HepG2 (cell line): ENCODE measurements at regions not wholly inside any gene's neighbourhood (a gene's known extent, or its start where the extent isn't known, plus 50 kb on each side); places are given as distances from the start of the nearest gene placed in this dataset.
"Not testable (repeated sequence)": the region's sequence is repeated elsewhere in the genome, so short reads cannot be mapped to it uniquely, and the experiment has no call there.

Source experiments
- ATAC-seq: fragments of 200-7000 bp; cut with Tn5 transposase; 3 replicates; pipeline ENCODE4 v1.9.1; 2020; ENCODE audit warnings: mild to moderate bottlenecking, moderate library complexity
- BruUV-seq: library from RNA; stranded (reverse); fragments of 400-500 nt; replicated peaks from 2 replicates; lab custom pipeline; 2021; lab: Mats Ljungman, UMichigan
- CTCF ChIA-PET: fragments of 300-600 bp; formaldehyde crosslinking; extraction: SDS; loops from one replicate; lab custom pipeline; 2021; ENCODE audit warnings: low total read pairs, inconsistent platforms, low intra/inter-chr PET ratio; lab: Yijun Ruan, JAX
- POLR2A ChIA-PET: fragments of 350-600 bp; sonication (Branson Sonifier 250); formaldehyde crosslinking; loops from one replicate; lab custom pipeline; 2020; ENCODE audit warnings: antibody characterized with exemption, inconsistent platforms; lab: Yijun Ruan, JAX
- DNase-seq: peaks from one replicate; pipeline ENCODE4 v3.0.0-alpha.2; 2015; ENCODE audit warnings: low spot score
- FAIRE-seq: peaks from 3 replicates; lab custom pipeline; 2011; peaks lifted over from hg19 to GRCh38; lab: Jason Lieb, UNC
- H2AFZ ChIP-seq: one replicate; pipeline ENCODE4 v1.6.1; 2011; ENCODE audit warnings: low read length, inconsistent platforms
- H3K27ac ChIP-seq: fragments of 300-600 bp; 3 replicates; pipeline ENCODE4 v1.8.0; 2011; ENCODE audit warnings: mixed run types, mild to moderate bottlenecking, mixed read lengths, low read length, inconsistent platforms; ENCODE audit not compliant: insufficient read depth; ENCODE audit errors: extremely low read length
- H3K27me3 ChIP-seq, 2 experiments: fragments of 200-600 bp in 1 of 2; 2 replicates in 1 of 2; 3 replicates in 1 of 2; pipeline versions ENCODE4 v1.6.0 to v1.8.0; 2011; ENCODE audit warnings: low read length in 2 of 2, mild to moderate bottlenecking in 2 of 2, moderate library complexity in 2 of 2, inconsistent platforms in 1 of 2; ENCODE audit not compliant: insufficient read depth in 2 of 2, control insufficient read depth in 1 of 2
- H3K36me3 ChIP-seq, 2 experiments: fragments of 200-600 bp in 1 of 2; replicated peaks in 1 of 2; 2 replicates in 1 of 2; 3 replicates in 1 of 2; pipeline versions ENCODE4 v1.5.1 to v1.8.0; 2011; ENCODE audit warnings: low read length in 2 of 2, inconsistent platforms in 1 of 2; ENCODE audit not compliant: insufficient read depth in 2 of 2, control insufficient read depth in 1 of 2
- H3K4me1 ChIP-seq: 2 replicates; pipeline ENCODE4 v1.5.1; 2012; ENCODE audit warnings: low read length, inconsistent platforms; ENCODE audit not compliant: insufficient read depth
- H3K4me2 ChIP-seq: 2 replicates; pipeline ENCODE4 v1.6.0; 2011; ENCODE audit warnings: low read depth, low read length, inconsistent platforms
- H3K4me3 ChIP-seq, 3 experiments: fragments of 200-600 bp in 1 of 3; sonication (generic), shearing (Covaris generic) in 1 of 3; replicated peaks in 1 of 3; 2 replicates each; pipeline ENCODE4 v1.5.1; 2011 to 2016; ENCODE audit warnings: low read length in 3 of 3, inconsistent platforms in 2 of 3, low read depth in 2 of 3, mild to moderate bottlenecking in 2 of 3, control low read depth in 1 of 3, mixed read lengths in 1 of 3; ENCODE audit not compliant: insufficient read depth in 1 of 3
- H3K79me2 ChIP-seq: one replicate; pipeline ENCODE4 v1.6.1; 2011; ENCODE audit warnings: low read length, inconsistent platforms; ENCODE audit not compliant: insufficient read depth
- H3K9ac ChIP-seq: 2 replicates; pipeline ENCODE4 v1.6.0; 2011; ENCODE audit warnings: mild to moderate bottlenecking, low read depth, low read length, inconsistent platforms; ENCODE audit not compliant: insufficient read depth
- H3K9me3 ChIP-seq: 2 replicates; pipeline ENCODE4 v1.5.1; 2012; ENCODE audit warnings: mild to moderate bottlenecking, low read length
- H4K20me1 ChIP-seq: 2 replicates; pipeline ENCODE4 v1.6.0; 2011; ENCODE audit warnings: inconsistent platforms, mild to moderate bottlenecking, low read length, moderate library complexity; ENCODE audit not compliant: insufficient read depth
- WGBS: methylation state at CpG from one replicate; pipeline ENCODE4 v1.1.6; 2017; ENCODE audit warnings: low lambda C conversion rate; 5-methylcytosine and 5-hydroxymethylcytosine counted together
- in situ Hi-C: cut with HindIII; loops from 2 replicates; pipeline ENCODE4 v1.10.0; 2017; ENCODE audit warnings: low pct_unique_long_range_greater_than_20kb; ENCODE audit not compliant: extremely low pct_ligation_motif_present
- intact Hi-C: fragments of 100-400 bp; cut with micrococcal nuclease; formaldehyde crosslinking; loops from one replicate; pipeline ENCODE4 v1.10.0; 2022; ENCODE audit not compliant: unreplicated experiment

DNA sequence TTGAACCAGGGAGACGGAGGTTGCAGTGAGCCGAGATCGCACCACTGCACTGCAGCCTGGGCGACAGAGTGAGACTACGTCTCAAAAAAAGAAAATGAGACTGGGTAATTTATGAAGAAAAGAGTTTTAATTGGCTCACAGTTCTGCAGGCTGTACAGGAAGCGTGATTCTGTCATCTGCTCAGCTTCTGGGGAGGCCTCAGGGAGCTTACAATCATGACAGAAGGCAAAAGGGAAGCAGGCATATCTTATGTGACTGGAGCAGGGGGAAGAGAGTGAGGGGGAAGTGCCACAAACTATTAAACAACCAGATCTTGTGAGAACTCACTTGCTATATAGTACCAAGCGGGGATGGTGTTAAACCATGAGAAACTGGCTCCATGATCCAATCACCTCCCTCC lies 1476.2 kb upstream of the DEFB115 start:
- H3K27ac ChIP-seq, H3K9ac ChIP-seq, H4K20me1 ChIP-seq, intact Hi-C loops, in situ Hi-C loops, CTCF ChIA-PET, BruUV-seq, H3K79me2 ChIP-seq, H3K4me1 ChIP-seq, H3K4me2 ChIP-seq, ATAC-seq, POLR2A ChIA-PET, H3K36me3 ChIP-seq, DNase-seq, H2AFZ ChIP-seq, H3K4me3 ChIP-seq, H3K27me3 ChIP-seq, FAIRE-seq: not testable (repeated sequence)
- peaks cover 52% of the 10 kb centered on the region for H3K9me3 ChIP-seq
- 24% methylated on average over 7 of the region's 7 CpGs for WGBS

DNA sequence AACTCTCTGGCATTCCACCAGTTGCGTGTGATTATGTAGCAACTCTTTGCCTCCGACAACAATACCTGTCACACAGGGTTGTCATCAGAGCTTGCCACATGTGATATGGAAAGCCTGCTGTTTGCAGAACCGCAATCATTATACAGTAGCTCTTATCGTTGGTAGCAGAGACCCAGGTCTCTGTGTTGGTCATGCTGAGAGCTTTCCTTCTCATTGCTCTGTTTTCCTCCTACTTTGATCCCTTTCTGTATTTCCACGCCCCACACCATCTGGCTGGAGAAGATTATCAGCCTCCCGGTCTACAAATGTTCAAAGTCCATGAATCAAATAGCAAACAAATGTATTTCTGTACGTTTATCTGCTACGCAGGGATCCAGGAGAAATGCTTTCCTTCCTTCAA lies 1475.6 kb upstream of the DEFB115 start:
- CTCF ChIA-PET, intact Hi-C loops, H3K4me2 ChIP-seq, FAIRE-seq, in situ Hi-C loops, BruUV-seq, H4K20me1 ChIP-seq, H3K27me3 ChIP-seq, H3K36me3 ChIP-seq, H3K4me1 ChIP-seq, H2AFZ ChIP-seq, POLR2A ChIA-PET, H3K79me2 ChIP-seq, H3K27ac ChIP-seq, H3K4me3 ChIP-seq, ATAC-seq, DNase-seq, H3K9ac ChIP-seq: not testable (repeated sequence)
- under 1% methylated on average over 8 of the region's 8 CpGs for WGBS
- H3K9me3 ChIP-seq = peaks cover 58% of the 10 kb centered on the region

DNA sequence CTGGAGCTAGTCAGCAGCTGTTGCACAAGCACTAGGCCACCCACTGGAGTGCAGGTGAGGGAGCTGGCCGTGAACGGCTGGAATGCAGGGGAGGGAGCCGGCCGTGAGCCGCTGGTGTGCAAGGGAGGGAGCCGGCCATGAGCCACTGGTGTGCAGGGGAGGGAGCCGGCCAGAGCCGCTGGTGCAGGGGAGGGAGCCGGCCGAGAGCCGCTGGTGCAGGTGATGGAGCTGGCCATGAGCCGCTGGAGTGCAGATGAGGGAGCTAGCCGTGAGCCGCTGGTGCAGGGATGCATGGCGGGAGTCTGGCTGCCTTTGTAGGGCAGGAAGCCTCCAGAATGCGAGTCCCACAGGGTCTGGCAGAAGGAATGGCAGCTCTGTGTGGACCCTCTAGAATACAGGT lies 1470.0 kb upstream of the DEFB115 start:
- H4K20me1 ChIP-seq, H3K4me3 ChIP-seq, H3K79me2 ChIP-seq, ATAC-seq, H3K4me1 ChIP-seq, DNase-seq, CTCF ChIA-PET, H3K36me3 ChIP-seq, H3K27me3 ChIP-seq, intact Hi-C loops, H3K4me2 ChIP-seq, H3K27ac ChIP-seq, POLR2A ChIA-PET, H3K9ac ChIP-seq, BruUV-seq, H2AFZ ChIP-seq, in situ Hi-C loops, FAIRE-seq: not testable (repeated sequence)
- WGBS = 16% methylated on average over 7 of the region's 16 CpGs
- H3K9me3 ChIP-seq = peaks cover 70% of the 10 kb centered on the region
